NCI-H2029 treated with DMSO at 0.1 percent for 48 hours (cell line): ENCODE measurements at regions not wholly inside any gene's neighbourhood (a gene's known extent, or its start where the extent isn't known, plus 50 kb on each side); places are given as distances from the start of the nearest gene placed in this dataset.
"Not testable (repeated sequence)": the region's sequence is repeated elsewhere in the genome, so short reads cannot be mapped to it uniquely, and the experiment has no call there.

Experiments
- DNase-seq: peaks from one replicate; lab custom pipeline; 2025; lab: John Stamatoyannopoulos, UW

DNA sequence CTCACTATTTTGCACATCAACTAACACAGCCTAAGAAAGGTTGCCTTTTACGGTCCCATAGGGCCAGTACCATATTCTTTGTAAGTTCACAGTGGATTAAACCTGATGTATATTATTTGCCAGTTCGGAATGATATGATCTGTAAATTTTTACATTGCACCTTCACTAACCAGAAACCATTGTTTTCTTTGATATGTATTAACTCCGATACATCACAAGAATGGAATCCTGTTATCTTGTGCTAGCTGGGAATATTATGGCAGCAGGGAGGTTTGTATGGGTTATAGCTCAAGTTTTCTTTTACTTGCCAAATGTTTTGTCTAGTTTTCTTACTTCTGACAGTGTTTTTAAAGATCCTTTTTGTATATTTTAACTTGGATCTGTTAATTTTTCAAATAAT is 51.4 kb upstream of the S1PR1 start:
- no peak for DNase-seq

DNA sequence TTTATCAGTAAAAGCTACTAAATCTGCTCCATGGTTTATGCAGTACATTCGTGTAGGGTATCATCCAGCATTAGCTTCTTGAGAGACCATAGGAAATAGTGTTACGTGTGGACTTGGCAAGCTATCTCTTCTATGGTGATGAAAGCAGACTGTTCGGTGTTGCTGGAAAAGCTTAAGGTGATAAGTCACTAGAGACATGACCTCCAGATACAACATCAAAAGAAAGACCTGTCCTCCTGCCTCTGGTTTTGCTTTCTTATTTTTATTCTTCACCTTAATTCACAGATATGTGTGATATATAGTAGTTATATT is 53.5 kb upstream of the S1PR1 start:
- DNase-seq = no peak

DNA sequence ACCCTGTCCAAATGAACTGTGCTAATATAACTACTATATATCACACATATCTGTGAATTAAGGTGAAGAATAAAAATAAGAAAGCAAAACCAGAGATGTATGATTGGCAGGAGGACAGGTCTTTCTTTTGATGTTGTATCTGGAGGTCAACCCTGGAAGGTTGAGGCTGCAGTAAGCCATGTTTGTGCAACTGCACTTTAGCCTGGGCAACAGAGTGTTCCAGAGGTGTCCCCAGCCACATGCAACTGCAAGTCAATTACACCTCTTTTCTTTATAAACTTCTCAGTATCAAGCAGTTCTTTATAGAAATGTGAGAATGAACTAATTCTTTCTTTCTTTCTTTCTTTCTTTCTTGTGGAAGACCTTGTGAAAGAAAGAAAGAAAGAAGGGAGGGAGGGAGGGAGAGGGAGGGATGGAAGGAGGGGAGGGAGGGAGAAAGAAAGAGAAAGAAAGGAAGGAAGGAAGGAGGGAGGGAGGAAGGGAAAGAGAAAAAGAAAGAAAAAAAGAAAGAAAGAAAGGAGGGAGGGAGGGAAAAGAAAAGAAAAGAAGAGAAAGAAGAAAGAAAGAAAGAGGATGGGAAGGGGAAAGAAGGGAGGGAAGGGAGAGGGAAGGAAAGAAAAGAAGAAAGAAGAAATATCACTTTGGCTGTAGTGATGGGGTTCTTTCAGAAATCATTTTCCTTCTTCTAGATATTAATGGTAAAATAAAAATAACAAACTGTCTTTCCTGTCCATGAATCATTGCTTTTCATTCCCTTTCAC is 54.0 kb upstream of the S1PR1 start:
- DNase-seq = no peak

DNA sequence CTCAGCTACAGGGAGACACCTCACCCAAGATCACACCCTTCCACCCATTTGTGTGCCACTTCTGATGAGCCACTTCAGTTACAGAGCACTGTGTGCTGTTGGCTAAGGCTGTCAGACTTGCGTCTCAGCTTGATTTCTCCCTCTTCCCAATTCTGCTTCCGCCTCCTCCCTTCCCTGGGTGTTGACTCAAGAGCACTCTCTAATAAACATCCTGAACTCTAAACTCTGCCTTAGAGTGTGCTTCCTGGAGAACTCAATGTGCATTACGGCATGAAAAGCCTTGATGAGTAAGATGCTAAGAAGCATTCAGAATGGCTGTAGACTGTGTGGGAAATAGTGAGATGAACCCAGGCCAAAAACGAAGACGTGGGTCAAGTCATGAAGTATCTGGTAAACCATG is 54.9 kb upstream of the S1PR1 start:
- no peak for DNase-seq

DNA sequence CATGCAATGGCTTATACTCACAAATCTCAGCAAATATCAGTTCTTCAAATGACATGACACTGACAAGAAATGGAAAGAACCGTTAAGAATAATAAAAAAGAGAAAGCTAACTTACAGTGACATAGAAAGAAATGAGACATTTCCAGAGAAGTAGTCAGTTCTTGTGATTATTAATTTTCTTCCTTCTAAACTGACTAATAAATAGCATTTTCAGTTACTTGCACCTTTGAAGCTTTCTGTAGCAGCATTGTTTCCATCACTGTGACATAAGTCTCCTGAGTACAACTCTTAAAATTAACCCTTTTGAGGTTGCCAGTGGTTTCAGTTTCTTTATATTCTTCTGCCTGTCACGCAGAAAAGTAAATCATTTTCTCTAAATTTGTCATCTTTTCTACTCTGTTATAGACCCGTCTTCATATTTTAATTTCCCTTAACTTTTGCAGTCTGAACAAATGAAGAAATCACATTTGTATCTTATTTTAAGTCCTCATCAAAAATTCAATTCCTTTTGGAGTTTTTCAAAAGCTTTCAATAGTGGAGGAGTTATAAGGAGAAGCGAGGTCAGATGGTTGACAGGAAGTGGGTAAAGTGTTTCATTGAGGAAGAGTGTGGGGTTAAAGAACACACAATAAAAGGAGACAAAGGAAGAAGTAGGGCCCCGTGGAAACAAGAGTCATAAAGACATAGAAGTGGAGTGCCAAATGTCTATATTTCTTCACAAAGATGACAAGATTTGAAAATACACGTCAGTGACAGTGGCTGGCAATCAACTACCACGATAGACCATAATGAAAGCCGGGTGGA is 57.9 kb upstream of the S1PR1 start:
- DNase-seq = no peak

DNA sequence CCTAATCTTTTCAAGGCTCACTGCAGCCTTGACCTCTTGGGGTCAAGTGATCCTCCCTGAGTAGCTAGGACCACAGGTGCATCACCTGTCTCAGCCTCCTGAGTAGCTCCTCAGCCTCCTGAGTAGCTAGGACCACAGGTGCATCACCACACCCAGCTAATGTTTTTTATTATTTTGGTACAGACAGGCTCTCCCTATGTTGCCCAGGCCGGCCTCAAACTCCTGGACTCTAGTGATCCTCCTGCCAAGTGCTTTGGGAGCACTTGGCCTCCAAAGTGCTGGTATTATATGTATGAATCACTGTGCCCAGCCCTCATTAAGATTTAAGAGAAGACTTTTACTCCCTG is 58.5 kb upstream of the S1PR1 start:
- DNase-seq = no peak

DNA sequence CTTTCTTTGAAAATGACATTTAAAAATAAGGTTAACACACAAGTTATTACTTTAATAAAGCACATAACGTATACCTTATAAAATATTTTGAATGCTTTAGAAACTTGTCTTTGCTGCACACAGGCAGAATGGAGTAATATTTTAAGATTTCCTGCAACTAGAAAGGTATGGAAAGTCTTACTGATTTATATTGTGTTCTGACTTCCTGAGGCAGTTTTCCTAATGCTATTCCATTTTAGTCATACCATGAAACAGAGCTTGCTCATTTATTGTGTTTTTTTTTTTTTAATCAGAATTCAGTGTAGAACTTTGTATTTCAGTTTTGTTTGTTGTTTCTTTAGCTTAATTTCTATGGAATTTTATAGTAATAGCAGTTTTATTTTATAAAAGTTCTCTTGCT is 60.9 kb upstream of the S1PR1 start:
- DNase-seq = no peak

DNA sequence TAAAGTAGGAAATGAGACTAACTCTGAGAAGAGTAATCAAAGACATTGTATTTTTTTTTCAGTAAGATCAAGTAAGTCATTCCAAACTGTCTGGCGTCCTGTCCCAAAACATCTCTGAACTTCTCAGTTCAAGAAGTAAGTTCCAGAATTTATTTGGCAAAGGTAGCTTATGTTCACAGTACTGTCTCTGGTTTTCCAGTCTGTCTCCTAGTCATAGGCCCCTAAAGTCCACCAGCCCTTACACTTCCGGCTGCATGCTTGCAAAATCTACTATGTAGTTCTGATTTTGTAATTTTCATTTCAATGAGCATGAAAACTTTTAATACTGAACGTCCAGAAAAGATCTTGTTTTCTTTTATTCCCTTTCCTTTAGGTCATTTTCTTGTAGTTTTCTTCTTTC is 61.4 kb upstream of the S1PR1 start:
- DNase-seq = no peak

DNA sequence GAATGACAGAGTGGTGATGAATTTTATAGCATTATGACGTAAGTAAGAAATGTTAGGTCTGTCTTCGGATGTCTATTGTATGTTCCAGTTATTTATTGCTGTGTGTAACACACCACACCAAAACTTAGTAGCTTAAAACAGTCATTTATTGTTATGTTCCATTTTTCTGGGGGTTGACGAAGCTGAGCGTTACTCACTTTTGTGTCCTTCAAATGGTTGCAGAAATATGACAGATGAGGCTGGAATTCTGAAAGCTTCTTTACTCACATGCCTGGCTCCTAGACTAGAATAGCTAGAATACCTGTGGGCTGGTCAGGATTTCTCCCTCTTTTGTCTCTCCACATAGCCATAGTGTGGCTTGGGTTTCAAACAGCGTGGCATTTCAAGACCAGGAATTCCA is 62.1 kb upstream of the S1PR1 start:
- DNase-seq = no peak

DNA sequence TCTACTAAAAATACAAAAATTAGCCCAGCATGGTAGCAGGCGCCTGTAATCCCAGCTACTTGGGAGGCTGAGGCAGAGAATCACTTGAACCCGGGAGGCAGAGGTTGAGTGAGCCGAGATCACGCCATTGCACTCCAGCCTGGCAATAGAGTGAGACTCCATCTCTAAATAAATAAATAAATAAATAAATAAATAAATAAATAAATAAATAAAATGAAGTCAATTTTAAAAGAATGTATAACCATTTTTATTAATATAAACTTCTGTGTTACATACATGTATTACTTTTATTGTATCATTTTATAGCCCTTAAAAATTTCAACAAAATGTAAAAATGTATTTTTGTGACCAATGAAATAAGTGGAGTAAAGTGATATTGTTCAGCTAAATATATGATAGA is 62.5 kb upstream of the S1PR1 start:
- DNase-seq = not testable (repeated sequence)

DNA sequence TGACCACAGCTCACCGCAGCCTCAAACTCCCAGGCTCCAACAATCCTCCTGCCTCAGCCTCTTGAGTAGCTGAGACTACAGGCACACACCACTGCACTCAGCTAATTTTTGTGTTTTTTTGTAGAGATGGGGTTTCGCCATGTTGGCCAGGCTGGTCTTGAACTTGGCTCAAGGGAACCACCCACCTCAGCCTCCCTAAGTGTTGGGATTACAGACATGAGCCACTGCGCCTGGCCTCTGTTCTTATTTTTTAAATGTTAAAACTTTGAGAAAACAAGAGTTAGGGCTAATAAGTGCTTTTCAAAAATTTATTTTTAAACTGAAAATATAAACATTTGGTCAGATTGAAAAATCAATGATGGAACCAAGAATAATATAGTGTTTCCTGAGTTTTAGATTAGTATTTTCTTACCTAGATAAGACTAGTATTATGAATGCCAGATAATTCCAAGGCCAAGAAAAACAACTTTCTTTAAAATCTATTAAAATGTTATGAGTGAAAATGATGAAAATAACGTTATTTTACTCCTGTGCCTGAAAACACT is 66.2 kb upstream of the S1PR1 start:
- DNase-seq = no peak

DNA sequence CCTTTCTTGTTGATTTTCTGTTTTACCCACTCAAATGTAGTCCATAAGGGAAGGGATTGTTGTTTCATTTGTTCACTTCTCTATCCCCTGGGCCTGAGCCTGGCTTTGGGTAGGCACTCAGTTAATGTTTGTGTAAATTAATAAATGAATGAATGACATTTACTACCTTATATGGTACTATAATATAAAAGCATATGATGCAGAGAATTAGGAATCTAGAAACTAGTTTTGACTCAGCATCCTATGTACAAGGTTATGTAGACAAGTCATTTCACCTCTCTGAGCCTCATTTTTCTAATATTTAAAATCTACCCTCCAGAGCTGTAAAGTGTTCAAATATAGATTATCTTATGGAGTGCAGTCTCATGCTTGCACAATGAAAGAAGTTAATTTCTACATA is 68.9 kb upstream of the S1PR1 start:
- DNase-seq = no peak

DNA sequence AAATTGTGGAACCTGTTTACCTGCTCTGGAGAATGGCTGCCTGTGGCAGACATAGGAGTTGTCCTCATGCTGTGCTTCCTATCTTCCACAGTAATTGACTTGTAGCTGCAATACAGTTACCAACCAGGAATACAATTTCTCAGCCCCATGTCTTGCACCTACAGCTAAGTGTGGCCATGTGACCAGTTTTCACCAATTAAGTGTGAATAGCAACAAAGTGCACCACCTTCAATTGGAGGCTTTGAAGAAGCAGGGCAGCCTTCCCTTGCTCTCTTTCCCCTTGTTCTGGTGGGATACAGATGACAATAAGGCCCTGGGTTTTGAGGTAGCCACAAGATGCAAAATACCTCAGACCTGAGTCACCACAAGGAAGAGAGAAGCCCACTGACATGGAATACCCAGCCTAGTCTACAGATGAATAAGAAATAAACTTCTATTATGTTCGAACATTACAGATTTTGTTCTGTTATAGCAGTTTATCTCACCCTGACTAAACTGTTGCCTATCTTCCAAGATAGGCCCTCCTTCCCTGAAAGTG is 70.2 kb upstream of the S1PR1 start:
- DNase-seq = no peak

DNA sequence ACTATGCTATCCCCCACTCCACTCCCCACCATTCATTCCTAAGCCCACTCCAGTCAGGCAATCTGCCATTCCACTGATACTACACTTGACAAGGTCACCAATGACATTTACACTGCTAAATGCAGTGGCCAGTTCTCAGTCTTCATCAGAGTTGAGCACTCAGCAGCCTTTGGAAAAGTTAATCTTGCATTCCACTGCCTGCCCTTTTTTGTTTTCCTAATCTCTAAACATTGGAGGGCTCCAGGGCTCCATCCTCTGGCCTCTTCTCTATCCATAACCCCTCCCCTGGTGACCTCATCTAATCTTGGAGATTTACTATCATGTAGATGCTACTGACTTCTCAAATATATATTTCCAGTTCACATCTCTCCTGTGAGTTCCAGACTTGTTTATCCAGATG is 70.9 kb upstream of the S1PR1 start:
- DNase-seq = no peak

DNA sequence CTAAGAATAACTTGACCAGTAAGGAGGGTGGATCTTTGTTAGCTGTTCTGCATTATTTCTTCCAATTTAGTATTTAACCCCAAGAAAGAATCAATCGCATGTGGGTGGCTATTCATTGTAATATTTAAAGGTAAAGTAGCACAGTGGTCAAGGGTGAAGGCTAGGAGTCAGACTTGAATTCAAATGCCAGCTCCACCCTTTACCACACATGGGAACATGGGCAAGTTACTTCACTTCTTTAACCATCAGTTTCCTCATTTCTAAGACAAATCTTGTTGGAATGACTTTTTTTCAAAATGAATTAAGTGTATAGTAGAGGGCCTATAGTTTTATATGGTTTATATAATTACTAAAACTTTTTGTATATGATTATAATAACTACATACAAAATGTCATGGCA is 71.3 kb upstream of the S1PR1 start:
- DNase-seq = no peak

DNA sequence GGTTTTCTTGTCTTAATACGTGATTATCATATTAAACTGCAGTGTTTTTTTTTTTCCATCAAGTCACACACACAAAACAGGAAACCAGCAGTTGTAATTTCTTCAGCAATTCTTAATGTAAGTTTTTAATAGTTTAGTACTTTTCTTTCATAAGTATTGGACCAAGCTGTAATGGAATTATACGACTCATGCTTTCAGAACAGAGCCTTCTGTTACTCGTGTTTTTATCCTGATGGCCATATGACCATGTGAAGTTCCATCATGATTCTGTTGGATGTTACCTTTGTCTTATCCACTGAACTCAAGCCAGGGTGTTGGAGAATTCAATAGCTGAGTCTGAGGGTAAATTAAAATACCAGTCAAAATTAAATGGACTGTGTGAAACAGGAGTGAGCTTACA is 72.0 kb upstream of the S1PR1 start:
- no peak for DNase-seq

DNA sequence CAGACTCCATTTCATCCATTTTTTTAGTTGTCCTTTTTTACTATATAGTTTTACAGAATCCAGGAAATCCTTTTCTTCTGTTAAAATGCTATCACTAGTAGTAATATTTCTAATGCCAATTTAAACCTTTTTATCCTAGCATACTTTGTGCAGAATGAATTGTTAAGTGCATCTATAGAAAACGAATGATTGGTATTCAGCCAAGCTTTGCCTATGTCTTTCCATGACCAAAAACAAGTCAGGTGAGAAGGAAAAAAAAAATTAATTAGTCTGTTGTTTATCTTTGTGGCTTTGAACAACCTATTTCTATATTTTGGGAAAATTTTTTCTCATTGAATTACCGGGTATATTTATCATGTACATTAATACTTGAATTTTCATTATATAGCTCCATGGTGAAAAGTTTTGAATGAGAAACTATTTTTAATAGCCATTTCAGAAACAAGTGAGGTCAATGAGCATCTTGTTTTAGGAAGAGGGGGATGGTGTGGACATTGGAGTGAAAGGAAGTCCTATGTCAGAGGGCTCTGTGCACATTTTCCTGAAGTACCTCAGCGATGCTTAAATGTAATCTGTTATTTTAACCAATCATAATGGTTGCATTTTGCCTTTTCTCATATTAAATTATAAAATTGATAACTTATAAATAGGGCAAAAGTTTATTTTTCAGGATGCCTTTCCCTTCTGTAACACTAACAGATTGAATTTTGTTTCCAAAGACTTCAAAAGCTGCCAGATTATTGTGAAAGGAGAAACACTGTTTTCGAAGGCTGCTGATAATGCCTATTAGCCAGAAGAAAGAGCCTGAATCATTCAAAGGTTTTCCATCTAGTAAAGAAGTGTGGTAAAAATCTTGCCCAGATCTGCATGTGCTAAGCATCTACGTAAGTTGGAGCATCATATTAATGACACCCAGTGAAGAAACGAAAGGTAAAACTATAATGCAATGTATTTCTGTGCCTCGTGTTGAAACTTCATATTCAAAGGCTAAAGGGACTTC is 73.8 kb upstream of the S1PR1 start:
- no peak for DNase-seq

DNA sequence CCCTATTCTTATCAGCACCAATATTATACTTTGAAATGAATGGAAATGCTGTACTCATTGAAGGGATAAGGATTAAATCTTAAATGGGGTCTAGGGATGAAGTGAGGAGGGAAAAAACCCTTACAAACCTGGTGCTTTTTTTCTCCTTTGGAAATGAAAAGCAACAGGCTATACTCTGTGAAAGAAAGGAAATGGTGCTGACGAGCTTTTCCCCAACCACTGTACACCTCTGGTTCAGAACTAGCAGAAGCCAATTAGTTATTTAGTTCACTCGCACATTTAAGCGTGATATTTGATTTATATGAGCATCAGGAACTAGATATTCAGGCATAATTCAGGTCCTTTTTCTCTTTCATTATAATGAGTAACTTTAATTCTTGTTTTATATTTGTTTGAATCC is 74.5 kb upstream of the S1PR1 start:
- no peak for DNase-seq

DNA sequence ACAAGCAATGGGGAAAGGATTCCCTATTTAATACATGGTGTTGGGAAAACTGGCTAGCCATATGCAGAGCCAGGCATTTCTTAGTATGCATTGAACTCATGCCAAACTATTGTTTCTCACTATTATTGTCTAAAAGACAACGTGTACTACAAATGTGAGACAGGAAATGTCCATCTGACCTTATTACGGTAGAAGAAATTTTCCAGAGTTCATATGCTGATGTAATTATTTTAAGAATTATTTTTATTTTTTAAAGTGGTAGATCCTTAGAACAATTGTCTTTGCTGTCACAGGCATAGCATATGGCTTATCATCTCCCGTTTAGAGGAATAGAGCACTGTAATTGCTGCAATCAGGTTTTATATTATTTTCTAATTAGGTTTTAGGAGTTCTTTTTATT is 75.2 kb upstream of the S1PR1 start:
- no peak for DNase-seq

DNA sequence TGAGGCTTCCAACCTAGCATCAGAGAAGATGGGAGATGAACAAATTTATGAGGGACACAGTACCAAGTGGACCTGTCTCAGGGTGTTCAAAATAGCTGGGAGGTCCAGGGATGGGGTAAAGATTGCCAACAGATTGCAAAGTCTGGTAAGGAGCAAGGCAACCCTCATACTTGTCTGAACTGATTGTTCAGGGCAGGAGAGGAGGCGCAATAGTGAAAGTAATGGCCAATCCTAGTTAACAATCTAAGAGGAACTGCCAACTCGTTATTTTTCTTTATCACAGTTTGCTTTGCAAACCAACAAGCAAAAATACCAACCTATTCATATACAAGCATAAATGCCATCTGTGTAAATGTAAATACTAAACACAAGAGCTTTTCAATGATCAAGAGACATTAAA is 78.4 kb upstream of the S1PR1 start:
- DNase-seq = no peak

DNA sequence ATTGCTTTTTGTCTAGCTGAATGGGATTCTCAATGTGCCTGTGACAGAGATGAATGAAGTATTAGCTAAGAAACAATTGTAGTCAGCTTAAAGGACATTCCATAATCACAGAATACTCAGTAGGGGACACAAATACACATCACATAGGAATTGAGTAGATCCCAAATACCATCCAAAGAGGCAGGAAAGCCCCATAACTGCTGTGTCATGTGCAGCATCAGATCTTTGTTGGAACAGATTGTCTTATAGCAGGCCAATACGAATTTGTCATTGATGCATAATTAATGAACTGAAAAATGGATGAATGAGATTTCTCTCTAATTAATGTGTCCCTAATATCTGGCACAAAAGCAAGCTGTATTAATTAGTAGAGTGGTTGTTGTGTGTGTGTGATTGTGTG is 82.3 kb upstream of the S1PR1 start:
- DNase-seq = no peak

DNA sequence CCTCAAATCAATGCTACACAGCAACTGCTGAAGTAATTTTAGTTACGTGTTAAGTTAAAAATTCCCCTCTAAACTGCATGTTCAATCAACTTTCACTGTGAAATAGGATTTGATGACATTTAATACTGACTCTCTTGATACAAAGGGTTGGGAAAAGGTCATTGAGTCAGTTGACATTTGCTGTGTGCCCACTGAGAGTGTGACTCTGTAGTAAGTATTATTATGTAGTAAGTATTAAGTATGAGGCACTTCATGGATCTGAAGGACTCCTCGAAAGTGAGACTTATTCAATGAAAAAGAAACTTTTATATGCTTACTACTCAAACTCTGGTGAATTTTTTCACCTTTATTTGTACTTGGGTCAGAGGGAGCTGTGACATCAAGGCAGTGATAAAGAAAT is 83.1 kb upstream of the S1PR1 start:
- no peak for DNase-seq
